ENCODE measurements at regions not wholly inside any gene's neighbourhood (a gene's known extent, or its start where the extent isn't known, plus 50 kb on each side); places are given as distances from the start of the nearest gene placed in this dataset.

DNA sequence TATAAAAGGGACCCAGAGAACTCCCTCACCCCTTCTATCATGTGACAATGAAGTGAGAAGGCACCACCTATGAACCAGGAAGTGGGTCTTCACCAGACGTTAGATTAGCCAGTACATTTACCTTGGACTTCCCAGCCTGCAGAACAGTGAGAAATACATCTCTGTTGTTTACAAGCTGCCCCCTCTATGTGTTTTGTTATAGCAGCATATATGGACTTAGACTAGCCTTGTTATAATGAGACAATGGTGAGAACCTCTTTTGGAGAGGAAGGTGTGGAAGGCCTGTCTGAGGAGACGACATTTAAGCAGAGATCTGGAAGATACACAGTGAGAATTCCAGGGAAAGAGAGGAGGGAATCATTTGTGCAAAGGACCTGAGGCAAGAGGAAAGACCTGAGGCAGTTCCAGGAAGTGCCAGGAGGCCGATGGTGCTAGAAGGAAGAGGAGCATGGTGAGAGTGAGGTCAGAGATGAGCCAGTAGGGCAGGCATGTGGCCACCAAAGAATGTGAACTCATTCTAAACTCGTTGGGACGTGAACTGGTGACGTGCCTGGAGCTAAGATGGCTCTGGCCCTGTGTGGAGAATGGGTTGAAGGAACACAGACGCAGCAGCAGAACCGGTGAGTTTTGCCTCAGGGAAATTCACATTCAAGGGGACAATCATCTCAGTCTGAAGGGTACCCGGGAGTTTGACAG lies 98.9 kb upstream of the IRF2BP2 start:
- DNase-seq: no peak

- no peak for DNase-seq
These were observed 97.7 kb upstream of the IRF2BP2 start for GRCh38 chr1:234707641-234708040.

DNA sequence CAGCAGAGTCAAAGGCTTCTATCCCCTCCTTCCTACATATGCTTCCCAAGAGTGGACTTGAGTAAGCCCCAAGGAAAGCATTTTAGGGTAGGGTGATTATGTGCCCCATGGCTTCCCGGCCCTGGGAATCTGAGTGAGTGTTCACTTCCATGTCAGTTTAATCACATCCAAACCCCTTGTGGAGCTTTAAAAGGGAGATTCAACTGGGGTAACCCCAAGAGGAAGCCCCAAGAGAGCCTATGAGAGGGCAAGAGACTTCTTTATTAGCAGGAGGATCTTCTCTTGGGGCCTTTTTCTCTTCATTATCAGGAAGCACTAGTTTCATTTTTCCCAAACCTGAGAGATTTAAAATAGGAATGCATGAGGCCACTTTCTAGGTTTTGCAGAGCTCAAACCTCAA lies 97.0 kb upstream of the IRF2BP2 start:
- no peak for DNase-seq

- no peak for DNase-seq
These were observed 96.2 kb upstream of the IRF2BP2 start for GRCh38 chr1:234706199-234706598.

- no peak for DNase-seq
These were observed 95.6 kb upstream of the IRF2BP2 start for GRCh38 chr1:234705615-234706014.

GRCh38 chr1:234704106-234704887 lies 94.3 kb upstream of the IRF2BP2 start:
- no peak for DNase-seq

DNA sequence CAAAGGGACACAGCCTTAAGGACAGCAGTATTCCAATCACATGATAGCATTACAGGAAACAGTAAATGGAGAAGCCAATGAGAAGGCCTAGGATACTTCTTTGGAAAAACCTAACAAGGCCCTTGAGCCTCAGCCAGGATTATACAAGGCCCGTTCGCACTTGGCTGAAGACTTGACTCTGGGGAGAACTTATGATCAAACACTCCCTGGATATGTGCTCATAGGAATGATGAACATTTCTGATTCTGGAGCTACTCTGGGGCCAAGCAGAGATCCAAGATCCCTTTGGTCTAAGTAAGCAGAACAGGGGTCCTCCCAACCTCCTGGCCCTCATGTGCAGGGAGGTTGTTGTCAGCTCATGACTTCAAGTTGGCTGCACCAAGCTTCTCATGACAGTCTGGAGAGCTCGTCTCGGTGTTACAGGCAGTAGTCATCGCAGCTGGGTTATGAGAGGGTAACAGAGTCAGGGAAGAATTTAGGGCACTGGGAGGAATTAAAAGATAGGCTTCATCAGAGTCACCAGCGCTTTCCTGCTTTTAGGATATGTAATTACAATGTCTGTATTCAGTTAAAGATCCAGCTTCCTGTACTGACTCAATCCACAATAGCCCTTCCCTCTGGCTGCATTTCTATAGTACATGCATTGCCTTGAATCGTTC lies 92.5 kb upstream of the IRF2BP2 start:
- DNase-seq: no peak

DNA sequence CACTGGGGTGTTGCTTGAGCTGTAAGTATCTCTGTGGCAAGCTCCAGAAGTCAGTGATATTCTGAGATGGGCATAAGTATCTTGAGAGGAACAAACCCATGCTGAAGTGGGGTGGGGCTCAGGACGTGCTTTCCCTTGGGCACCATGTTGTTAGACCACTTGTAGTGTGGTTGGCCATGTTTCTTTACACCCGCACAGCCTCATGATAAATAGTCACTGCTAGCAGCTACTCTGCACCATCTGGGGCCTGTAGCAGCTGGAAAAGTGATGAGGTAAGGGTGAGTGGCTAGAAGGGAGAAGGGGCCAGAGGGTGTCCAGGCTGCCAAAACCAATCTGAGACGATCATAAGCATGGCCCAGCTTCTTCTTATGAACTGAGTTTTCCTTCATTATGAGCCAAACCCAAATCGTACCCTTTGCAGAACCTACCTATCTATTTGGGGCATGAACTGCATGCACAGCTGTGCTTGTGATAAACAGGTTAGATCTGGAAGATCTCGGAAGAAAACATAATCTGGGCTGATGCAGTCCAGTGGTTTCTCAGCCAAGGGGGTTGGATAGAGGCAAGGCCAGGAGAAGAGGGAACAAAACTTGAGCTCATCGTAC lies 91.9 kb upstream of the IRF2BP2 start:
- no peak for DNase-seq

DNA sequence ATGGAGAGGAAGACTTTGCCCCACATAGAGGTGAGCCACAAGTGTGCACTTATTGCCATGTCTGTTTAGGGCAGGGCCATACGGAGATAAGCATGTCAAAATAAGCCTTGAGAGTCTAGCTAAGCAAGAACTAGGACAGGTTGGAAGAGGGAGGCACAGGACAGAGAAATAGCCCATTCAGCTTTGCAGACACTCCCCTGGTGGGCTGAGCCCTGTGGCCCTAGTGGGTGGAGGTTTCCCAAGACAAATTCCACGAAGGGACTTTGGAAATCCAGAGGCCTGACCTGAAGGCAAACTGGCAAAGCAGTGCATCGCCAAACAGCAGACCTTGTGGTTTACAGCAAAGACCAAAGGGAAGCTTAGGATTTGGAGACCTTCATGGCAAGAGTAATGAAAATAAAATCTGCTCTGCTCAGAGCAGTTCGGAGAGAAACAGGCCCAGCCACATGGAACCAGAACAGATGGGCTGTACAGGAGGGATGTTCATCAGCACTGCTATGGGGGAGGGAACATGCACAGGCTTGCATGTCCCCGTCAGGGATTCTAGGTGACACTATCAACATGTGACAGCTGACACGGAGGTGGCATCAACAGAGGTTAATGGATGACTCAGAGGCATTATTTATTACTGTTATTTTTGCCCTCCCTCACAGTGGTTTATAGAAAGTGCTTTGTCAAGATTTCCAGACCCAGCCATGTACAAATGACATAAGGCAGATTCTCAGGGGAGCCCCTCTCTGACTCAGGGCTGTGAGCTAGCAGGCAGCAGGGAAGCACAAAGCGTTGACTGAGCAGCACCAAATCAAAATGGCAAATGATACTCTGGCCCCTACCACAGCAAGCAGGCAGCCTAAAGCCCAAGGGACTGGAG lies 90.1 kb upstream of the IRF2BP2 start:
- no peak for DNase-seq

DNA sequence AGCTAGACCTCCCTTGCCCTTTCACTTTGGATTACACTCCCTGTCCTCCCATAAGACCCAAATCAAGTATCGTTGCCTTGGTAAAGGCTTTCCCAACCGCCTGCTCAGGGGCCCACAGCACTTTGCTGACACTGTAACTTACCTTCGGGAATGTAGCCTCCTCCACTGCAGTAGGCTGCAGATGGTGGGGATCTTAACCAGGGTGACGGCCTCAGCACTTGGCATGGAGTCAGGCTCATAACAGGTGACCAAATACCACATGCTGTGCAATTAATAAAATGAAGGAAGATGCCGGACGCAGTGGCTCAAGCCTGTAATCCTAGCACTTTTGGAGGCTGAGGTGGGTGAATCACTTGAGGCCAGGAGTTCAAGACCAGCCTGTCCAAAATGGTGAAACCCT lies 88.7 kb upstream of the IRF2BP2 start:
- DNase-seq: no peak

- DNase-seq: no peak
These were observed 87.8 kb upstream of the IRF2BP2 start for GRCh38 chr1:234697741-234698140.

GRCh38 chr1:234697015-234697414 lies 87.0 kb upstream of the IRF2BP2 start:
- DNase-seq: no peak

- no peak for DNase-seq
These were observed 86.2 kb upstream of the IRF2BP2 start for GRCh38 chr1:234696148-234696576.

DNA sequence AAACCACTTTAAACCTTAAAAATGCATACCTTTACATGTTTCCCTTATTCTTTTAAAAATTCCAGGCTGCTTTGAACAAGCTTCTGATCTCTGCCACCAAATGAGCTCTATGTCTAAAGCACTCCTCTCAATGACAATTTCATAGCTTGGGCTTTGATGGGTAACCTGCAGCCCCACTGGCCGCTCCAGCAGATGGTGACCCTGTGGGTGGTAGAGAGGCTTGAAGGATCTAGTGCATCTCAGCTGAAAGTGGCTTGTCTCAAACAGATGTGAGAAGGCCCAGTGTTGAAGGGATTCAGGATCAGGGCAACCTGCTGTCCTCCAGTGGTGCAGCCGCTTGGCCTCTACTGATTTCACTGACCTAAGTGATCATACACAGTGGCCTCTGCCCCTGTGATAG lies 84.7 kb upstream of the IRF2BP2 start:
- DNase-seq: no peak

- DNase-seq: no peak
These were observed 83.1 kb upstream of the IRF2BP2 start for GRCh38 chr1:234692966-234693580.

- DNase-seq: no peak
These were observed 81.6 kb upstream of the IRF2BP2 start for GRCh38 chr1:234691567-234691966.

GRCh38 chr1:234690872-234691271 lies 80.9 kb upstream of the IRF2BP2 start:
- no peak for DNase-seq

- no peak for DNase-seq
These were observed 79.3 kb upstream of the IRF2BP2 start for GRCh38 chr1:234689236-234689635.

DNA sequence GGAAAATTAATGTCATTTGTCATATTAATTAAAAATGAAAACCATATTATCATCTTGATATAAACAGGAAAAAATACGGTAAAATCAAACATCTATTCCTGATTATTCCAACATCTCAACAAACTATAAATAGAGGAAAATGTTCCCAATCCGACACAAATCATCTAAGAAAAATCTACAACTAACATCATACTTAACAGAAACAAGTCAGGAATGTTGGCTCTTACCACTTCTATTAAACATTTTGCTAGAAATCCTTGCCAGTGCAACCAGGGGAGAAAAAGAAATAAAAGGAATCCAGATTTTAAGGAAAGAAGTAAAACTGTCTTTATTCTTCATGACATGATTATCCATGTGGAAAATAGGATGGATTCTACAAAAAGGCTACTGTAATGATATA lies 77.0 kb upstream of the IRF2BP2 start:
- no peak for DNase-seq

- no peak for DNase-seq
These were observed 76.1 kb upstream of the IRF2BP2 start for GRCh38 chr1:234686035-234686434.

DNA sequence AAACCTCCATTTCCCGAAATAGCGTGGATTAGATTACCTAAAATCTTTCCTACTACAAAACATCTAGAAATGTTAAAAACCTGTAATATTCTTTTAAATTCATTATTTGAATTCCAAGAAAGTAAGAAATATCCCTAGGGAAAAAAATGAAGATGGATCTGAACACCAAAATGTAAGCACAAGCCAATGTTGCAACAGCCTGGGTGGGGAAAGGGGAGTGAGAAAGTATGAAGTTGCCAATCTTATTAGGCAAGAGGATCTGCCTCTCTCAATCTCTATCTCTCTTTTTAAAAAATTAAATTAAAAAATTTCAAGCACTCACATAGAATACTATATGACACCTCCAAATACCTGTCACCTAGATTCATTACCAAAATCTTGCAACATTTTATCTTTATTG lies 74.9 kb upstream of the IRF2BP2 start:
- DNase-seq: no peak

Data from NCI-H510A treated with DMSO at 0.1 percent for 48 hours (cell line).